Suprapubic skin (tissue), 4 donors: ENCODE measurements at regions not wholly inside any gene's neighbourhood (a gene's known extent, or its start where the extent isn't known, plus 50 kb on each side); places are given as distances from the start of the nearest gene placed in this dataset.

Experiments
- DNase-seq, 2 donors: peaks; one replicate each; pipeline ENCODE4 v3.0.0-alpha.2; 2019; ENCODE audit warnings: low spot score in 2 of 2
- H3K27ac ChIP-seq: fragments of 200-600 bp; sonication (generic); one replicate; pipeline ENCODE4 v1.5.1; 2019
- H3K27me3 ChIP-seq: fragments of 200-600 bp; sonication (generic); one replicate; pipeline ENCODE4 v1.5.1; 2019
- H3K36me3 ChIP-seq: fragments of 200-600 bp; sonication (generic); one replicate; pipeline ENCODE4 v1.5.1; 2019
- H3K4me1 ChIP-seq: fragments of 200-600 bp; sonication (generic); one replicate; pipeline ENCODE4 v1.5.1; 2019
- H3K4me3 ChIP-seq: fragments of 200-600 bp; sonication (generic); one replicate; pipeline ENCODE4 v1.5.1; 2019; ENCODE audit warnings: mild to moderate bottlenecking
- H3K9me3 ChIP-seq: fragments of 200-600 bp; sonication (generic); one replicate; pipeline ENCODE4 v1.5.1; 2019
- EP300 ChIP-seq: sonication (generic); formaldehyde crosslinking; IDR thresholded peaks from one replicate; pipeline ENCODE4 v1.6.1; 2017; ENCODE audit warnings: antibody characterized with exemption
- POLR2A ChIP-seq, 2 donors: fragments of 450-650 bp; IDR thresholded peaks; one replicate each; pipeline ENCODE4 v1.6.1; 2017; ENCODE audit warnings: antibody characterized with exemption in 2 of 2, mild to moderate bottlenecking in 2 of 2, moderate library complexity in 2 of 2
- POLR2AphosphoS5 ChIP-seq, 3 donors: sonication (generic); formaldehyde crosslinking; IDR thresholded peaks; one replicate each; pipeline ENCODE4 v1.6.1; 2017; ENCODE audit warnings: antibody characterized with exemption in 3 of 3
- WGBS: methylation state at CpG from one replicate; pipeline ENCODE4 v1.1.5; 2018; 5-methylcytosine and 5-hydroxymethylcytosine counted together
- TF ChIP-seq, protein P1 (sequence below), 2 donors: fragments of 200-600 bp in 1 of 2; fragments of 450-650 bp in 1 of 2; sonication (generic) in 1 of 2; IDR thresholded peaks; one replicate each; pipeline ENCODE4 v1.5.1; 2016 to 2019; ENCODE audit warnings: antibody characterized with exemption in 2 of 2, mild to moderate bottlenecking in 1 of 2, moderate library complexity in 1 of 2

DNA sequence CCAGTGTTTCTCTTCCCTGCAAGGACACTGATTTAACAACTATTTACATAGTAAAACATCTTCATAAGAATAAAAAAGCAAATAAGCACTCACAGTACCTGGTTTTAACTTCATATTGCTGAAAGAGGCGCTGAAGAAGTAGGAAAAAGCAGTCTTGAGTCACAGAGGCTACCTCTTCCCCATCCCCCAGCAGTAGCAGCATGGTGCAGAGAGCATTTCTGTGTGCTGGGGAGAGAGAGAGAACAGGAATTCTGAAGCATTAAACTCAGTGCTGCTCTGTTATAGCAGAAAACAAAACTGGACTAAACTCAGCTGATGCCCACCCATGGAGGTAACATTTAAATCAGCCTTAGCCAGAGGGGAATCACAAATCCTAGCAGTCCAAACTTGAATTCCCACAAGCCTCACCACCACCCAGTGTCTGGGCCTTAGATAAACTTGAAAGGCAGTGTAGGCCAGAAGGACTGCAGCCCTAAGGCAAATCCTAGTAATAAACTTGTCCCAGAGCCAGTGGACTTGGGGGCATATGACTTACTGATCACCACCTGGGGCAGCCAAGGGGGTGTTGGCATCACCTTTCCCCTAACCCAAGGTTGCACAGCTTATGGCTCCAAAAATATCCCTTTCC is 321.8 kb upstream of the CWC22 start:
- Histone ChIP-seq H3K9me3 (peaks cover 1% of the 10 kb centered on the region), H3K4me3 (no peak overlapping the region), H3K27me3 (no peaks in the 10 kb centered on the region), H3K4me1 (no peaks in the 10 kb centered on the region), H3K27ac (no peak overlapping the region), H3K36me3 (no peaks in the 10 kb centered on the region)
- TF ChIP-seq EP300: no peak
- TF ChIP-seq, protein P1, sequence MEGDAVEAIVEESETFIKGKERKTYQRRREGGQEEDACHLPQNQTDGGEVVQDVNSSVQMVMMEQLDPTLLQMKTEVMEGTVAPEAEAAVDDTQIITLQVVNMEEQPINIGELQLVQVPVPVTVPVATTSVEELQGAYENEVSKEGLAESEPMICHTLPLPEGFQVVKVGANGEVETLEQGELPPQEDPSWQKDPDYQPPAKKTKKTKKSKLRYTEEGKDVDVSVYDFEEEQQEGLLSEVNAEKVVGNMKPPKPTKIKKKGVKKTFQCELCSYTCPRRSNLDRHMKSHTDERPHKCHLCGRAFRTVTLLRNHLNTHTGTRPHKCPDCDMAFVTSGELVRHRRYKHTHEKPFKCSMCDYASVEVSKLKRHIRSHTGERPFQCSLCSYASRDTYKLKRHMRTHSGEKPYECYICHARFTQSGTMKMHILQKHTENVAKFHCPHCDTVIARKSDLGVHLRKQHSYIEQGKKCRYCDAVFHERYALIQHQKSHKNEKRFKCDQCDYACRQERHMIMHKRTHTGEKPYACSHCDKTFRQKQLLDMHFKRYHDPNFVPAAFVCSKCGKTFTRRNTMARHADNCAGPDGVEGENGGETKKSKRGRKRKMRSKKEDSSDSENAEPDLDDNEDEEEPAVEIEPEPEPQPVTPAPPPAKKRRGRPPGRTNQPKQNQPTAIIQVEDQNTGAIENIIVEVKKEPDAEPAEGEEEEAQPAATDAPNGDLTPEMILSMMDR (IDR thresholded peaks at IDR 0.05): no peak
- WGBS: 71% methylated on average over 1 of the region's 1 CpG
- no peak for DNase-seq

DNA sequence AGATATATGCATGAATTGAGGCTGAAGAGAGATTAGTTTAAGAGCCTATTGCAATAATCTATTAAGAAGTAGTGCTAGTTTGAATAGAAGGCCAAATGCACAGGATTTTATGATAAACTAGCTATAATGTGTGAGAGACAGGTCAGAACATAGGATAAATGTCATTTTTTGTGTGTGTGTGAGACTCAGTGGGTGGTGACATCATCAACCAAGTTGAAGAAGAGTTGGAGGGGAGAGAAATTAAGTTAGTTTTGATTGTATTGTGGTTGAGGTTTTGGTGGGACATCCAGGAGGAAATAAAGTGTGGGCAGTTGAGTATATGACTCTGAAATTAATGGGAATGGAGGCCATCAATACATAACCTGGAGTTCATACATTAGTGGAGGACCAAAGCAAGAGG is 320.1 kb upstream of the CWC22 start:
- H3K27me3 ChIP-seq: no peaks in the 10 kb centered on the region

DNA sequence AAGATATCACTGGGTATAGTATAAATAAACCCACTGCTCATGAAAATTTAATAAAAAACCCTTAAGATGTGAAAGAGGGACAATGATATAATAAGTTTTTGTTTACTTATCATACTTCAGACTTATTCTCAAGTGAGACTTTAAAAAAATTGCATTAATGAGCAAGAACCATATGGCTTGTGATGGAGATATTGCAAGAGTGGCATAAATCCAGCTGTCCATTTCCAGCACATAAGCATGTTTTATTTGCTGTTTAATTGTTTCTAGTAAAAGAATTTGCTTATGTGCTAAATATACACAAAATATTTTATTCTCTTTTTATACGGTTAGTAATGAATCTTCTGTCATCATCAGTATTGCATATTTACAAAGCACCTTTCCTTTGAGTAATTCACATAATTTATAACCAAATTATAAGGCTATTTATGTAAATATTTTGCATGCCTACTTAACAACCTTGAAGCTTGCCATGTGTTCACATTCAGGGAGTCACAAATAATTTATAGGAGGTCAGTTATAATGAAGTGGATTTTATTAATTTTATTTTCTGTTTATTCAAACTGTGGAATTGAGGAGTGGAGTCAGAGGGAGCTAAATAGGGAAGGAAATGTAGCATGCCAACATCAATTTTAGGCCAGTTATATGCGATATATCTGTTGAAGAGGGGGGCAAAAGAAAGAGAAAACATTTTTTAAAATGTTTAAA is 318.5 kb upstream of the CWC22 start:
- no peaks in the 10 kb centered on the region for H3K27me3 ChIP-seq
- DNase-seq: no peak
- no peak overlapping the region for H3K27ac ChIP-seq
- no peak overlapping the region for H3K4me3 ChIP-seq
- TF ChIP-seq EP300 (no peak), POLR2AphosphoS5 (IDR thresholded peaks at IDR 0.05) (no peak), POLR2A (IDR thresholded peaks at IDR 0.05) (no peak)
- TF ChIP-seq, protein P1 (IDR thresholded peaks at IDR 0.05): no peak
- H3K36me3 ChIP-seq: no peaks in the 10 kb centered on the region
- no peaks in the 10 kb centered on the region for H3K4me1 ChIP-seq
- 82% methylated on average over 2 of the region's 2 CpGs for WGBS
- H3K9me3 ChIP-seq: no peaks in the 10 kb centered on the region

More for the DNA sequence above, 320.1 kb upstream of the CWC22 start:
- Histone ChIP-seq H3K27ac (no peak overlapping the region), H3K4me1 (no peaks in the 10 kb centered on the region), H3K4me3 (no peak overlapping the region), H3K9me3 (no peaks in the 10 kb centered on the region), H3K36me3 (no peaks in the 10 kb centered on the region)
- DNase-seq: no peak
- TF ChIP-seq POLR2A (IDR thresholded peaks at IDR 0.05) (no peak), POLR2AphosphoS5 (IDR thresholded peaks at IDR 0.05) (no peak)

DNA sequence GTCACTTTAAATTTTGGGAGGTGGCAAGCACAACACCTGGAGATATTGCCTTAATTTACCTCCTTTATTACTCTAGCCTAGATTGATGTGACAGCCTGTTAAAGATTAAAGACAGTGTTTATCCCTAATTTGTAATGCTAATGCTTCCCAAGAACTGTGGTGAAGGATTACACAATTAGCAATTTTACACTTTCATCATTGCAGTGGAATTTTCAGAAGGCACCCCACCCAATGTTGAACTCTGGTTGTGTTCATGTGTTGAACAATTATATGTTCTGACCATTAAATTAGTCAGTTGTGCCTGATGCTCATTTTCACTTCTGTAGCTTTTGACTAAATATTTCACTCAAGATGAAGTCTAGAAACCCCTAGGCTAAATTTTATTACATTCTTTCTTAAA is 317.1 kb upstream of the CWC22 start:
- H3K9me3 ChIP-seq: no peaks in the 10 kb centered on the region
- H3K27me3 ChIP-seq: no peaks in the 10 kb centered on the region
- H3K36me3 ChIP-seq: no peaks in the 10 kb centered on the region
- DNase-seq: no peak
- no peak overlapping the region for H3K4me3 ChIP-seq
- TF ChIP-seq POLR2A (IDR thresholded peaks at IDR 0.05): no peak
- TF ChIP-seq POLR2AphosphoS5 (IDR thresholded peaks at IDR 0.05): no peak
- TF ChIP-seq, protein P1 (IDR thresholded peaks at IDR 0.05): no peak
- TF ChIP-seq EP300: no peak
- no peak overlapping the region for H3K27ac ChIP-seq
- H3K4me1 ChIP-seq: no peaks in the 10 kb centered on the region

DNA sequence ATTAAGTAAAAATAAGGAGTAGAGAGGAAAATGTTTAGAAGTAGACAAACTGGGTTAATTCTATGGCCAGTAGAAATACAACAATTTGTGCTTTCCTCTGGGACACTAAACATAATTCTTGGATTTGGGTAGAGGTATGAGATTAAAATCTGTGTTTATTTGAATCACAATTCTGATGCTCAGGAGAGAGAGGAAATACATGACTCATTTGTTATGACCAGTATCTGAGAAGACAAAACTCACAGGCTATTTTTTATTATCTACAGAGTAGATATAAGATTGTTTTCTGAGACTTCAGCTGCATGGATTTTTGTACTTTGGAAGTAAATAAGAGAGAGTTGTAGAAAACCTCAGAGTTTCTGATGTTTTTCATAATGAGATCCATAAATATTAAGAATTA is 315.7 kb upstream of the CWC22 start:
- no peak overlapping the region for H3K4me3 ChIP-seq
- H3K27ac ChIP-seq: no peak overlapping the region
- H3K36me3 ChIP-seq: no peaks in the 10 kb centered on the region
- TF ChIP-seq POLR2A (IDR thresholded peaks at IDR 0.05) (no peak), EP300 (no peak), POLR2AphosphoS5 (IDR thresholded peaks at IDR 0.05) (no peak)
- TF ChIP-seq, protein P1 (IDR thresholded peaks at IDR 0.05): no peak
- H3K9me3 ChIP-seq: no peaks in the 10 kb centered on the region
- DNase-seq: no peak
- H3K27me3 ChIP-seq: no peaks in the 10 kb centered on the region
- no peaks in the 10 kb centered on the region for H3K4me1 ChIP-seq
